ENCODE measurements at regions not wholly inside any gene's neighbourhood (a gene's known extent, or its start where the extent isn't known, plus 50 kb on each side); places are given as distances from the start of the nearest gene placed in this dataset.

DNA sequence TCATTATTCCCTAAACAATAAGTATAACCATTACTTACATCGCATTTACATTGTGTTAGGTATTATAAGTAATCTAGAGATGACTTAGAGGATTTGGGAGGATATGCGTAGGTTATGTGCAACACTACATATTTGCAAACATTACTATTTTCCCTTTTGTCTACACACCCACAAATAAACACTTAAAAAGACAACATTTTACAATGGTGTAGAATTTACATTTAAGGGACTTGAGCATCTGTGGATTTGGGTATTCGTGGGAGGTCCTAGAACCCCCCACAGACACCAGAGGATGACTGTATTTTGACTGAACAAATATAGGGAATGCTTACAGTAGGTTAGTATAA lies 220.2 kb upstream of the MYO3A start:
- TF ChIP-seq CTCF (IDR thresholded peaks at IDR 0.05 in 4 of 5, conservative IDR thresholded peaks at IDR 0.05 in 1 of 5) (no peak), POLR2A (IDR thresholded peaks at IDR 0.05) (no peak)
